HG02798 (cell line): ENCODE measurements at regions not wholly inside any gene's neighbourhood (a gene's known extent, or its start where the extent isn't known, plus 50 kb on each side); places are given as distances from the start of the nearest gene placed in this dataset.

Source experiments
- ATAC-seq: cut with Tn5 transposase; IDR thresholded peaks from one replicate; pipeline ENCODE4 v1.9.1; 2021; ENCODE audit warnings: mild to moderate bottlenecking; ENCODE audit not compliant: unreplicated experiment, poor library complexity

DNA sequence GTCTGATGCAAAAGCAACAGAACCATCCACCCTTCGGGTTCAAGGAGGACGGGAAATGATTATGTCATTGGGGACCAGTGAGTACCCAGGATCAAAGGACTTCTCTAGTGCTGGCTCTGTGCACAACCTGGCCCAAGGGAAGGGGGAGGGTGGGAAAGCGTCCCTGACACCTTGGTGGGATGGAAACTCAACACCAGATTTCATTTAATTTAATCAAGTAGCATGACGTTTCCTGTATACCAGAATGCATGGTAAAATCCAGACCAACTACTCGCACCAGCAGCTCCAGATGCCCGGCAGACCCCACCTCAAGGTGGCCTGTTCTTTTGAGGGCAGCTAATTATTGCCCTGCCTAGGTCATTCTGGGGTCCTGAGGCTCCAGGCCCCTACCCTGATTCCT lies 385.1 kb downstream of the CADM1 start:
- ATAC-seq = no peak
